ENCODE measurements at regions not wholly inside any gene's neighbourhood (a gene's known extent, or its start where the extent isn't known, plus 50 kb on each side); places are given as distances from the start of the nearest gene placed in this dataset.

DNA sequence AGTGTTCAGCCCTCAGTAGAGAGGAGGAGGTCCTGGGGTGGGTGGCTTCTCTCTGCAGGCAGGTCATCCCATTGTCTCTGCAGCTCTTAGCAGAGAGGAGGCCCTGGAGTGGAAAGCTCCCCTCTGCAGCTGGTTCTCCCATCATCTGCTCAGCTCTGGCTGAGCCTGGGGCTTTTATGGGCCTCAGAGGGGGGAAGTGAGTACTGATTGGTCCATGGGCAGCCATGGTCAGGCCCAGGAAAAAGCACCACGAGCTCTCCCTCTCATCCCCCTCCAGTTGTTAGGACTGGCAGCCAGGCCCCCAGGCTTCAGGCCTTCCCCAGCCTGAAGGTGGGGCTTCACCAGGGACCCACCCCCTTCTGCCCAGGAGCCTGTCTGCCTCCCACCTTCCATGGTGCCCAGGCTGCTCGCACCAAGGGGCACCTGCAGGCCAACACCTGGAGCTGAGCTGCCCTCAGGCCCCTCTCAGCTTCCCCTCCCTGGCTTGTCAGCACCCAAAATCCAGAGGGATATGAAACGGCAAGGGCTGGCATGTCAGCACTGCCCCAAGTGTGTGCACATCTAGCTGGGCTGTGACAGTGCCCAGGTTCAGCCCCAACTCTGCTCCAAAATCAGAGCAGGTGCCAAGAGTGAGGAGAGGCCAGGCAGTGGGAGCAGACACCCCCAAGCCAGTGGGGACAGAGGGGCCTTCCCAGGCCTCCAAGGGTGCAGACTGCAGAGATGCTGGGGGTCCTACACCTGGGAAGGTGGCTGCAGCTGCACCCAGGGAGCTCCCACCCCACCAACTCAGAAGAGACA is 449.0 kb downstream of the MATN1 start:
- TF ChIP-seq POLR2AphosphoS5 (IDR thresholded peaks at IDR 0.05) = no peak
- TF ChIP-seq, protein P1, sequence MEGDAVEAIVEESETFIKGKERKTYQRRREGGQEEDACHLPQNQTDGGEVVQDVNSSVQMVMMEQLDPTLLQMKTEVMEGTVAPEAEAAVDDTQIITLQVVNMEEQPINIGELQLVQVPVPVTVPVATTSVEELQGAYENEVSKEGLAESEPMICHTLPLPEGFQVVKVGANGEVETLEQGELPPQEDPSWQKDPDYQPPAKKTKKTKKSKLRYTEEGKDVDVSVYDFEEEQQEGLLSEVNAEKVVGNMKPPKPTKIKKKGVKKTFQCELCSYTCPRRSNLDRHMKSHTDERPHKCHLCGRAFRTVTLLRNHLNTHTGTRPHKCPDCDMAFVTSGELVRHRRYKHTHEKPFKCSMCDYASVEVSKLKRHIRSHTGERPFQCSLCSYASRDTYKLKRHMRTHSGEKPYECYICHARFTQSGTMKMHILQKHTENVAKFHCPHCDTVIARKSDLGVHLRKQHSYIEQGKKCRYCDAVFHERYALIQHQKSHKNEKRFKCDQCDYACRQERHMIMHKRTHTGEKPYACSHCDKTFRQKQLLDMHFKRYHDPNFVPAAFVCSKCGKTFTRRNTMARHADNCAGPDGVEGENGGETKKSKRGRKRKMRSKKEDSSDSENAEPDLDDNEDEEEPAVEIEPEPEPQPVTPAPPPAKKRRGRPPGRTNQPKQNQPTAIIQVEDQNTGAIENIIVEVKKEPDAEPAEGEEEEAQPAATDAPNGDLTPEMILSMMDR (IDR thresholded peaks at IDR 0.05) = no peak
- no peak for TF ChIP-seq POLR2A (IDR thresholded peaks at IDR 0.05)
- no peak for TF ChIP-seq EP300 (IDR thresholded peaks at IDR 0.05)

All from upper lobe of left lung (tissue), 4 donors.